Mammary epithelial cell (primary cell): ENCODE measurements at regions not wholly inside any gene's neighbourhood (a gene's known extent, or its start where the extent isn't known, plus 50 kb on each side); places are given as distances from the start of the nearest gene placed in this dataset.

Experiments
- EZH2 ChIP-seq: IDR thresholded peaks from 2 replicates; pipeline ENCODE4 v1.6.1; 2012; ENCODE audit warnings: low read length, inconsistent platforms, borderline replicate concordance
- TF ChIP-seq, protein P1 (sequence below), 2 donors: IDR thresholded peaks in 1 of 2; conservative IDR thresholded peaks in 1 of 2; 2 replicates each; pipeline ENCODE4 v1.5.1; 2011 to 2012; ENCODE audit warnings: inconsistent platforms in 2 of 2, low read length in 2 of 2, mild to moderate bottlenecking in 2 of 2, control low read depth in 1 of 2, low read depth in 1 of 2; ENCODE audit not compliant: insufficient read depth in 1 of 2; ENCODE audit errors: extremely low read depth in 1 of 2

DNA sequence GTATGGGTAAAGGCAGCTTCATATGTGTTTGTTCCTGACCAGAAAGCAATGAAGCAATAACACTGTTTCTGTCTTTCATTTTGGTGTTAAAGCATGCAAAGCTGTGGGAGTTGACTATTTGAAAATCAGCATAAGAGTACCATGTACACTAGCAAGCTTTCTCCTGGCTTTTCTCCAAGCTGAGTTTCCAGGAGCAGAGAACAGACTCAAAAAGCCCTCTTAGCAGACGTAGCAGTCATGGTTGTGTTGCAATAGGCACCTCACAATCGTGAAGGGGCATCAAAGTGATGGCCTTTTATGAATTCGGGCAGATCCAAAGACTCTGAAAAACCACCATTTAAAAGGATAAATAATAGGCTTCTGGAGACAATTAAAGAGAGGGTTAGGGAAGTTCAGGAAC is 159.7 kb downstream of the PTGER3 start:
- TF ChIP-seq, protein P1, sequence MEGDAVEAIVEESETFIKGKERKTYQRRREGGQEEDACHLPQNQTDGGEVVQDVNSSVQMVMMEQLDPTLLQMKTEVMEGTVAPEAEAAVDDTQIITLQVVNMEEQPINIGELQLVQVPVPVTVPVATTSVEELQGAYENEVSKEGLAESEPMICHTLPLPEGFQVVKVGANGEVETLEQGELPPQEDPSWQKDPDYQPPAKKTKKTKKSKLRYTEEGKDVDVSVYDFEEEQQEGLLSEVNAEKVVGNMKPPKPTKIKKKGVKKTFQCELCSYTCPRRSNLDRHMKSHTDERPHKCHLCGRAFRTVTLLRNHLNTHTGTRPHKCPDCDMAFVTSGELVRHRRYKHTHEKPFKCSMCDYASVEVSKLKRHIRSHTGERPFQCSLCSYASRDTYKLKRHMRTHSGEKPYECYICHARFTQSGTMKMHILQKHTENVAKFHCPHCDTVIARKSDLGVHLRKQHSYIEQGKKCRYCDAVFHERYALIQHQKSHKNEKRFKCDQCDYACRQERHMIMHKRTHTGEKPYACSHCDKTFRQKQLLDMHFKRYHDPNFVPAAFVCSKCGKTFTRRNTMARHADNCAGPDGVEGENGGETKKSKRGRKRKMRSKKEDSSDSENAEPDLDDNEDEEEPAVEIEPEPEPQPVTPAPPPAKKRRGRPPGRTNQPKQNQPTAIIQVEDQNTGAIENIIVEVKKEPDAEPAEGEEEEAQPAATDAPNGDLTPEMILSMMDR (conservative IDR thresholded peaks at IDR 0.05 in 1 of 2, IDR thresholded peaks at IDR 0.05 in 1 of 2; ENCODE audit: extremely low read depth in 1 of 2, insufficient read depth in 1 of 2, low read depth in 1 of 2, low read length in 2 of 2): no peak
- no peak for TF ChIP-seq EZH2
